NCI-H146 treated with DMSO at 0.1 percent for 48 hours (cell line): ENCODE measurements at regions not wholly inside any gene's neighbourhood (a gene's known extent, or its start where the extent isn't known, plus 50 kb on each side); places are given as distances from the start of the nearest gene placed in this dataset.
"Not testable (repeated sequence)": the region's sequence is repeated elsewhere in the genome, so short reads cannot be mapped to it uniquely, and the experiment has no call there.

Experiments
- DNase-seq: peaks from one replicate; lab custom pipeline; 2025; ENCODE audit not compliant: unreplicated experiment; lab: John Stamatoyannopoulos, UW

- DNase-seq: no peak
Measured at GRCh38 chr6:1230689-1231605, 81.0 kb upstream of the FOXQ1 start.

GRCh38 chr6:1230281-1230680 is 81.6 kb upstream of the FOXQ1 start:
- DNase-seq: no peak

GRCh38 chr6:1229808-1230207 is 82.1 kb upstream of the FOXQ1 start:
- DNase-seq: no peak

- DNase-seq: no peak
Measured at GRCh38 chr6:1229301-1229700, 82.6 kb upstream of the FOXQ1 start.

GRCh38 chr6:1228754-1229191 is 83.1 kb upstream of the FOXQ1 start:
- no peak for DNase-seq

- DNase-seq: no peak
Measured at GRCh38 chr6:1227935-1228753, 83.8 kb upstream of the FOXQ1 start.

- no peak for DNase-seq
Measured at GRCh38 chr6:1227600-1227934, 84.3 kb upstream of the FOXQ1 start.

GRCh38 chr6:1226277-1227099 is 85.4 kb upstream of the FOXQ1 start:
- no peak for DNase-seq

GRCh38 chr6:1224514-1224913 is 87.4 kb upstream of the FOXQ1 start:
- no peak for DNase-seq

- DNase-seq: no peak
Measured at GRCh38 chr6:1222728-1223595, 88.9 kb upstream of the FOXQ1 start.

- no peak for DNase-seq
Measured at GRCh38 chr6:1217396-1217795, 94.5 kb upstream of the FOXQ1 start.

GRCh38 chr6:1216488-1216974 is 95.4 kb upstream of the FOXQ1 start:
- DNase-seq: no peak

- DNase-seq: no peak
Measured at GRCh38 chr6:1215884-1216487, 95.9 kb upstream of the FOXQ1 start.

GRCh38 chr6:1215023-1215422 is 96.9 kb upstream of the FOXQ1 start:
- DNase-seq: no peak

- no peak for DNase-seq
Measured at GRCh38 chr6:1212919-1213318, 99.0 kb upstream of the FOXQ1 start.

- DNase-seq: not testable (repeated sequence)
Measured at GRCh38 chr6:1212138-1212537, 99.8 kb upstream of the FOXQ1 start.

- DNase-seq: not testable (repeated sequence)
Measured at GRCh38 chr6:1210631-1211030, 101.3 kb upstream of the FOXQ1 start.

- no peak for DNase-seq
Measured at GRCh38 chr6:1208876-1209275, 103.0 kb upstream of the FOXQ1 start.

- DNase-seq: no peak
Measured at GRCh38 chr6:1203546-1203945, 108.4 kb upstream of the FOXQ1 start.

- no peak for DNase-seq
Measured at GRCh38 chr6:1202201-1202600, 109.7 kb upstream of the FOXQ1 start.
